IMR-90 (cell line): ENCODE measurements at regions not wholly inside any gene's neighbourhood (a gene's known extent, or its start where the extent isn't known, plus 50 kb on each side); places are given as distances from the start of the nearest gene placed in this dataset.
A peak's percentile ranks its signal among the peaks of the same experiment; 100 is the strongest.

Experiments used
- ATAC-seq: fragments of 200-7000 bp; cut with Tn5 transposase; 2 replicates; pipeline ENCODE4 v1.9.1; 2020; ENCODE audit warnings: low read depth, mild to moderate bottlenecking, moderate library complexity
- BruUV-seq: library from RNA; stranded (reverse); fragments of 400-500 nt; replicated peaks from 2 replicates; lab custom pipeline; 2021; lab: Mats Ljungman, UMichigan
- CTCF ChIA-PET: fragments of 300-600 bp; formaldehyde crosslinking; extraction: SDS; loops from one replicate; lab custom pipeline; 2021; ENCODE audit warnings: antibody characterized with exemption; lab: Yijun Ruan, JAX
- POLR2A ChIA-PET: fragments of 300-600 bp; sonication (Branson Sonifier 250); formaldehyde crosslinking; loops from one replicate; lab custom pipeline; 2022; ENCODE audit warnings: antibody characterized with exemption; ENCODE audit not compliant: unreplicated experiment; lab: Charles Lee
- DNase-seq: peaks from one replicate; pipeline ENCODE4 v3.0.0; 2013
- H2AFZ ChIP-seq: replicated peaks from 2 replicates; pipeline ENCODE3; 2013; ENCODE audit warnings: low read length, mild to moderate bottlenecking; ENCODE audit not compliant: poor library complexity
- H2AK5ac ChIP-seq: 2 replicates; pipeline ENCODE4 v1.6.1; 2013; ENCODE audit warnings: low read depth, low read length, inconsistent platforms
- H2AK9ac ChIP-seq: replicated peaks from 2 replicates; pipeline ENCODE3; 2013; ENCODE audit warnings: mild to moderate bottlenecking, low read depth, low read length, moderate library complexity; ENCODE audit not compliant: poor library complexity
- H2BK120ac ChIP-seq: 2 replicates; pipeline ENCODE4 v1.6.1; 2013; ENCODE audit warnings: low read depth, low read length, inconsistent platforms
- H2BK15ac ChIP-seq: 3 replicates; pipeline ENCODE4 v1.6.1; 2013; ENCODE audit warnings: low read depth, low read length, inconsistent platforms
- H2BK20ac ChIP-seq: 2 replicates; pipeline ENCODE4 v1.6.1; 2013; ENCODE audit warnings: low read depth, mild to moderate bottlenecking, inconsistent platforms, low read length, moderate library complexity
- H2BK5ac ChIP-seq: 2 replicates; pipeline ENCODE4 v1.6.1; 2013; ENCODE audit warnings: mild to moderate bottlenecking, low read depth, low read length, inconsistent platforms; ENCODE audit not compliant: poor library complexity, severe bottlenecking
- H3K14ac ChIP-seq: replicated peaks from 2 replicates; pipeline ENCODE4 v1.6.1; 2013; ENCODE audit warnings: low read depth, low read length, inconsistent platforms
- H3K18ac ChIP-seq: 2 replicates; pipeline ENCODE4 v1.6.1; 2013; ENCODE audit warnings: low read depth, low read length, control low read depth
- H3K23ac ChIP-seq: 2 replicates; pipeline ENCODE4 v1.6.1; 2013; ENCODE audit warnings: low read depth, low read length, inconsistent platforms
- H3K27ac ChIP-seq: 2 replicates; pipeline ENCODE4 v1.5.1; 2013; ENCODE audit warnings: mild to moderate bottlenecking, control low read depth, low read length; ENCODE audit not compliant: insufficient read depth
- H3K27me3 ChIP-seq: 2 replicates; pipeline ENCODE4 v1.6.1; 2013; ENCODE audit warnings: low read length; ENCODE audit not compliant: control insufficient read depth, insufficient read depth
- H3K36me3 ChIP-seq: 2 replicates; pipeline ENCODE4 v1.6.1; 2013; ENCODE audit warnings: low read length, mixed read lengths; ENCODE audit not compliant: control insufficient read depth, insufficient read depth
- H3K4ac ChIP-seq: 2 replicates; pipeline ENCODE4 v1.6.1; 2013; ENCODE audit warnings: low read depth, low read length, inconsistent platforms
- H3K4me1 ChIP-seq: 2 replicates; pipeline ENCODE4 v1.6.1; 2013; ENCODE audit warnings: low read length, mixed read lengths; ENCODE audit not compliant: control insufficient read depth, insufficient read depth
- H3K4me2 ChIP-seq: 2 replicates; pipeline ENCODE4 v1.6.1; 2013; ENCODE audit warnings: low read depth, mild to moderate bottlenecking, control low read depth, low read length, moderate library complexity
- H3K4me3 ChIP-seq: 2 replicates; pipeline ENCODE4 v1.5.1; 2013; ENCODE audit warnings: low read depth, mild to moderate bottlenecking, control low read depth, low read length, moderate library complexity; ENCODE audit not compliant: insufficient read depth
- H3K56ac ChIP-seq: 2 replicates; pipeline ENCODE4 v1.6.1; 2013; ENCODE audit warnings: low read length, inconsistent platforms; ENCODE audit not compliant: insufficient read depth; ENCODE audit errors: extremely low read depth
- H3K79me1 ChIP-seq, 2 experiments: 2 replicates each; pipeline ENCODE4 v1.6.1; 2013; ENCODE audit warnings: low read length in 2 of 2, inconsistent platforms in 1 of 2, low read depth in 1 of 2
- H3K9ac ChIP-seq: 2 replicates; pipeline ENCODE4 v1.6.1; 2013; ENCODE audit warnings: low read depth, low read length, control low read depth
- H3K9me1 ChIP-seq: 2 replicates; pipeline ENCODE4 v1.6.1; 2013; ENCODE audit warnings: low read length, inconsistent platforms; ENCODE audit not compliant: insufficient read depth
- H3K9me3 ChIP-seq: 2 replicates; pipeline ENCODE4 v1.6.1; 2013; ENCODE audit warnings: low read length; ENCODE audit not compliant: control insufficient read depth, insufficient read depth
- H4K20me1 ChIP-seq: 2 replicates; pipeline ENCODE4 v1.6.1; 2013; ENCODE audit warnings: low read length, inconsistent platforms; ENCODE audit not compliant: insufficient read depth
- H4K5ac ChIP-seq: 2 replicates; pipeline ENCODE4 v1.6.1; 2013; ENCODE audit warnings: mild to moderate bottlenecking, low read depth, low read length, control low read depth
- H4K8ac ChIP-seq, 2 experiments: 2 replicates each; pipeline ENCODE4 v1.6.1; 2013; ENCODE audit warnings: low read depth in 2 of 2, low read length in 2 of 2, control low read depth in 1 of 2, inconsistent platforms in 1 of 2
- H4K91ac ChIP-seq: 2 replicates; pipeline ENCODE4 v1.6.1; 2013; ENCODE audit warnings: low read depth, low read length, inconsistent platforms; ENCODE audit not compliant: insufficient read depth
- BHLHE40 ChIP-seq: fragments of 150-350 bp; IDR thresholded peaks from 2 replicates; pipeline ENCODE4 v1.6.1; 2016; ENCODE audit warnings: mild to moderate bottlenecking, low read depth, low read length
- CEBPB ChIP-seq: IDR thresholded peaks from 2 replicates; pipeline ENCODE4 v1.6.1; 2012; ENCODE audit warnings: low read depth, low read length, improper control_type of control experiment
- WGBS, 2 experiments: methylation state at CpG; one replicate each; pipeline versions ENCODE4 v1.1.5 to v1.1.7; 2013; ENCODE audit warnings: missing lambda C conversion rate in 2 of 2; ENCODE audit not compliant: insufficient read length in 1 of 2; ENCODE audit errors: extremely low coverage in 2 of 2; 5-methylcytosine and 5-hydroxymethylcytosine counted together
- dilution Hi-C: fragments of 300-500 bp; cut with HindIII; formaldehyde crosslinking; loops from one replicate; pipeline ENCODE4 v1.14.3; 2018; ENCODE audit warnings: low sequenced_read_pairs; ENCODE audit not compliant: unreplicated experiment
- in situ Hi-C: fragments of 300-500 bp; cut with MboI; formaldehyde crosslinking; loops from 3 replicates; pipeline ENCODE4 v1.14.3; 2019; ENCODE audit warnings: low sequenced_read_pairs, inconsistent platforms, mixed read lengths
- intact Hi-C: fragments of 100-400 bp; cut with micrococcal nuclease; formaldehyde crosslinking; loops from 2 replicates; pipeline ENCODE4 v1.10.0; 2022
- TF ChIP-seq, protein P1 (sequence below): fragments of 150-350 bp; IDR thresholded peaks from 2 replicates; pipeline ENCODE4 v1.6.1; 2016; ENCODE audit warnings: low read depth, mild to moderate bottlenecking, low read length, moderate library complexity, borderline replicate concordance

DNA sequence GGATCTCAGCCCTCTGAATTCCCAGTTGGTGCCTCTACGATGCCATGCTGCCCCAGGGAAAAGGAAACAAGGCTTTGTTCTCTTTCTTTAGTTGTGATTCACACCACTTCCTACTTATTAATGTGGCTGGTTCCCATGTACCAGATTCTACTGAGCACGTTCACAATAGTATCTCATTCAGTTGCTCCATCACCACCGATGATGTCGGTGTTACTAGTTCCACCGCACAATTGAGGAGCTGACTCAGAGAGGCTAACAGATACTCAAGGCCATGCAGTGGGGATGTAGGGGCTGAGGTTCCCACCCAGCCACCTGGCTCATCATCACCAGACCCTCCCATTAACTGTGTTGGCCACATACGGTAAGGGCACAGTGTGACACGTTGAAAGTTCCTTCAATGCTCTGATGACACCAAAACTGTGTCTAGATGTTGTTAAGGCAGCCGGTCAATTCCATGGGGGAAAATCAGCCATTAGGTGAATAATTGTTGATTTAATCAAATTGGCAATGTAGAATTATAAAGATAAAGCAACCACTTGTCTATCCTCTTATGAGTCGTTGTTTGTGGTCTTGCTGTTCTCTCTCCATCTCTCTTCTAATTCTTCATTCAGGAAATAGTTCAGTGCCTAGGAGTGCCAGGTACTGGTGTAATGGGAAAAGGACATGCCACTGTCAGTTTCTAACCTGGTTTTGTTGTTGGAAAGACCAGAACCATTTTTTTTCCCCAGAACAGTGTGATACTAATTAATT lies 244.2 kb upstream of the CRY1 start:
- Histone ChIP-seq H2BK15ac (no peak overlapping the region), H3K18ac (no peak overlapping the region), H3K4ac (no peak overlapping the region), H2BK120ac (no peak overlapping the region), H3K27me3 (no peaks in the 10 kb centered on the region; the same call in 1 of the 2 replicates), H2AK5ac (no peak overlapping the region), H3K4me2 (no peak overlapping the region), H3K36me3 (no peaks in the 10 kb centered on the region), H2AK9ac (no peak overlapping the region), H3K4me3 (no peak overlapping the region), H4K8ac (no peak overlapping the region), H2AFZ (peak overlapping the region; percentile 17), H3K27ac (no peak overlapping the region), H4K20me1 (no peaks in the 10 kb centered on the region), H3K14ac (no peak overlapping the region), H3K9ac (no peak overlapping the region), H2BK20ac (no peak overlapping the region), H2BK5ac (no peak overlapping the region), H3K9me1 (no peaks in the 10 kb centered on the region), H3K9me3 (no peaks in the 10 kb centered on the region), H4K5ac (no peak overlapping the region), H3K4me1 (no peaks in the 10 kb centered on the region), H4K91ac (no peak overlapping the region; the same call in 1 of the 2 replicates), H3K79me1 (no peaks in the 10 kb centered on the region; a peak in 1 of 4 replicates), H3K56ac (no peak overlapping the region), H3K23ac (no peak overlapping the region)
- dilution Hi-C loops: no loop called here
- WGBS, 2 experiments: no CpG with 5 or more reads among the region's 9 CpGs
- intact Hi-C loops: no loop called here
- DNase-seq (peak; percentile 79), ATAC-seq (no peak)
- in situ Hi-C loops: no loop called here
- ChIA-PET CTCF (no interaction called here), POLR2A (no interaction called here)
- no TSS peak for BruUV-seq
- TF ChIP-seq BHLHE40: 0 out of 2 replicates have a peak, but pooled peaks have one; percentile 19
- peak; percentile 46; the same call in 1 of the 2 replicates for TF ChIP-seq CEBPB
- TF ChIP-seq, protein P1, sequence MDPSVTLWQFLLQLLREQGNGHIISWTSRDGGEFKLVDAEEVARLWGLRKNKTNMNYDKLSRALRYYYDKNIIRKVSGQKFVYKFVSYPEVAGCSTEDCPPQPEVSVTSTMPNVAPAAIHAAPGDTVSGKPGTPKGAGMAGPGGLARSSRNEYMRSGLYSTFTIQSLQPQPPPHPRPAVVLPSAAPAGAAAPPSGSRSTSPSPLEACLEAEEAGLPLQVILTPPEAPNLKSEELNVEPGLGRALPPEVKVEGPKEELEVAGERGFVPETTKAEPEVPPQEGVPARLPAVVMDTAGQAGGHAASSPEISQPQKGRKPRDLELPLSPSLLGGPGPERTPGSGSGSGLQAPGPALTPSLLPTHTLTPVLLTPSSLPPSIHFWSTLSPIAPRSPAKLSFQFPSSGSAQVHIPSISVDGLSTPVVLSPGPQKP: no peak
